Brain microvascular endothelial cell (primary cell): ENCODE measurements at regions not wholly inside any gene's neighbourhood (a gene's known extent, or its start where the extent isn't known, plus 50 kb on each side); places are given as distances from the start of the nearest gene placed in this dataset.

Experiments
- DNase-seq: peaks from one replicate; pipeline ENCODE4 v3.0.0-alpha.2; 2020
- H3K27ac ChIP-seq: fragments of 250-450 bp; sonication (Bioruptor Pico); 2 replicates; pipeline ENCODE4 v1.5.1; 2020; ENCODE audit warnings: mild to moderate bottlenecking, moderate library complexity
- H3K27me3 ChIP-seq: fragments of 250-450 bp; sonication (Bioruptor Pico); replicated peaks from 2 replicates; pipeline ENCODE4 v1.5.1; 2020; ENCODE audit warnings: mild to moderate bottlenecking
- H3K36me3 ChIP-seq: fragments of 250-450 bp; sonication (Bioruptor Pico); replicated peaks from 2 replicates; pipeline ENCODE4 v1.5.1; 2020; ENCODE audit warnings: mild to moderate bottlenecking
- H3K4me3 ChIP-seq: 2 replicates; pipeline ENCODE4 v1.5.1; 2011; ENCODE audit warnings: low read depth, mild to moderate bottlenecking, control low read depth, low read length, moderate library complexity
- CTCF ChIP-seq: IDR thresholded peaks from 2 replicates; pipeline ENCODE4 v1.5.1; 2011; ENCODE audit warnings: low read depth, mild to moderate bottlenecking, moderate library complexity, low read length, control low read depth, inconsistent platforms; ENCODE audit errors: missing control alignments
- in situ Hi-C: cut with HindIII; loops from 2 replicates; pipeline ENCODE4 v1.10.0; 2017; ENCODE audit warnings: low sequenced_read_pairs, low pct_ligation_motif_present

DNA sequence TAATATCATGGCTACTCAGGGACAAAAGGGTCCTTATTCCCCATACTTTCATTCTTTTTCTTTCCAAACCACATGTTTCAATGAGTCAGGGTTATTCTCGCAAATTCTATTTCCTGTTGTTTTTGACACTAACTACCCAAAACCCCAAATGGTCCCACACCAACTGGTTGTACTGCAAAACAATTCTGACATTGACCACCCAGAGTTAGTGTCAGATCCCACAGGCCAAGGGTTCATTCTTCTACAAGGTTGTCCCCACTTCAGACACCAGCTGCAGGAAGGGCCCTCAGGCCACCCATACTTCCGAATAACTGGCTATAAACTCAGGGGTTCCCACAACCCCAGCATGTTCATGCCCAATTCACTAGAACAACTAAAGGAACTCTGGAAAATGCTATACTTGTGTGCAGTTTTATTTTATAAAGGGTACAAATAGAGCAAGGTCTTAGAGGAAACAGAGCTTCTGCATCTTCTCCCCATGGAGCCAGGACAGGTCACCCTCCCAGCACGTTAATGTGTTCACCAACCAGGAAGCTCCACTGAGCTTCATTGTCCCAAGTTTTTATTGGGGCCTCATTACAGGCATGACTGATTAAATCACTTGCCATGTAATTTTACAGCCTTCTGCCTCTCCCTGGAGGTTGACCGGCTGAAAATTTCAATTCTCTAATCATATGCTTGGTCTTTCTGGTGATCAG lies 334.8 kb downstream of the DRD1 start:
- Histone ChIP-seq H3K36me3 (no peaks in the 10 kb centered on the region), H3K4me3 (no peak overlapping the region), H3K27me3 (no peaks in the 10 kb centered on the region), H3K27ac (no peak overlapping the region)
- in situ Hi-C loops = no loop called here
- DNase-seq = no peak
- no peak for TF ChIP-seq CTCF

DNA sequence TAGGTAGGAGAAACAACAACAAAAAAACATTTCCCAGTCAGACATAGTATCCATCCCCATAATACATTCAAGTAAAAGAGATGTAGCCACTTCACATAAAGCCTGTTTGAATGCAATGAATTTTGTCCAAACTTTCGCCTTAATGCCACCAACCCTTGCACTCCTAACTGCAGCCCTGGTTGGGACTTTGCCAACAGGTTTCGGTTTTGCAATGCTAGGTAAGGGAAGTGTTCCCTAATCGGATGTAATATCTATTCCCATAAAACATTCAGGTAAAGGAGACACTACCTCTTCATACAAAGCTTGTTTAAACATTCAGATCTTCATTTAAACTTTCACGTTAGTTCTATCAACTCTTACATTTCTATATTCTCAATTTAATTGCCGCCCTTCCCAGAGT lies 336.1 kb downstream of the DRD1 start:
- in situ Hi-C loops = no loop called here
- Histone ChIP-seq H3K27me3 (no peaks in the 10 kb centered on the region), H3K36me3 (no peaks in the 10 kb centered on the region), H3K4me3 (no peak overlapping the region), H3K27ac (no peak overlapping the region)
- no peak for TF ChIP-seq CTCF
- no peak for DNase-seq

DNA sequence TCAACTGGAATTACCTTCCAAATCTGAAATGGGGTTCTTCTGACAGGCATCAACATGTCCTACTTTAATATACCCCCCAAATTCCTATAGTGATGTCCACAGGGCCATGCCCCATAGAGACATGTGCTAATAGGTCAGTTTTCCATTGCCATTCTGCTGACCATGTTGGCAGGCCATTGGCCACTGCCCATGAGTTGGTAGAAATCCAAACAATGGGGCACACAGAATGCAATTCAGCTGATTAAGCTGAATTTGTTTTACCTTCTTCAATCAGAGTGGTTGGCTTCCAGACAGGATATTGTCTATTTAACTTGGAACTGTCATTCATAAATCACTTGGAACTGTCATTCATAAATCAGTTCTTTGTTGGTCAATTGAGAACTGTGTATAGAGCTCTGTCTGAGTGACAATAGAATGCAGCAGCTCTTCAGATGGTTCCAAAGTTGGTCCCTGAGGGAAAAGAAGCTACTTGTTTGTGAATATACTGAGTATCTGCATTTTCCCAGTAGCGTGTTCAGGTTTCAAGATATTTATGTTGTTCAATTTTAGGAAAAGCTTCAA lies 336.9 kb downstream of the DRD1 start:
- H3K4me3 ChIP-seq = no peak overlapping the region
- H3K36me3 ChIP-seq = no peaks in the 10 kb centered on the region
- H3K27me3 ChIP-seq = no peaks in the 10 kb centered on the region
- no peak overlapping the region for H3K27ac ChIP-seq
- no peak for DNase-seq
- no peak for TF ChIP-seq CTCF
- in situ Hi-C loops = no loop called here

DNA sequence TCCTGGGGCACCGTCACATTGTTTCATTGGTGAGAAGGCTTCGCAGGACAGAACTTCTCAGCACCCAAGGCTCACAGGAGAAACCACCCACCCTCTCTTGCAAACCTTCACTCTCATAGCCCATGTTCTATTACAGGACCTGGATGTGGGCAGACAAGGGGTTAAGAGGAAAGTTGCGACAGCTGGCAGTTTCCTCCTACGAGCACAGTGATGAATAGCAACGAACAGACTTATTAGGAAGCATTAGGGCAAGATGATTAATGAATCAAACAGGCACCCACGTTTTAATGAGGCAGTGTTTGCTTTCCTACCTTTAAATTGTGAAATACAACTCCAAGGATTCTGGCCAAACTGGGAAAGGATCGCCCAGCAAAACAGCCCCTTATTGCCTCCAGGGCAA lies 339.3 kb downstream of the DRD1 start:
- H3K27ac ChIP-seq = no peak overlapping the region
- H3K27me3 ChIP-seq = no peaks in the 10 kb centered on the region
- no peaks in the 10 kb centered on the region for H3K36me3 ChIP-seq
- in situ Hi-C loops = no loop called here
- H3K4me3 ChIP-seq = no peak overlapping the region
- DNase-seq = no peak
- no peak for TF ChIP-seq CTCF

- Histone ChIP-seq H3K4me3 (no peak overlapping the region), H3K27me3 (no peaks in the 10 kb centered on the region), H3K36me3 (no peaks in the 10 kb centered on the region), H3K27ac (no peak overlapping the region)
- no peak for TF ChIP-seq CTCF
- in situ Hi-C loops = no loop called here
- no peak for DNase-seq
Measured at GRCh38 chr5:175103746-175104145, 340.2 kb downstream of the DRD1 start.

DNA sequence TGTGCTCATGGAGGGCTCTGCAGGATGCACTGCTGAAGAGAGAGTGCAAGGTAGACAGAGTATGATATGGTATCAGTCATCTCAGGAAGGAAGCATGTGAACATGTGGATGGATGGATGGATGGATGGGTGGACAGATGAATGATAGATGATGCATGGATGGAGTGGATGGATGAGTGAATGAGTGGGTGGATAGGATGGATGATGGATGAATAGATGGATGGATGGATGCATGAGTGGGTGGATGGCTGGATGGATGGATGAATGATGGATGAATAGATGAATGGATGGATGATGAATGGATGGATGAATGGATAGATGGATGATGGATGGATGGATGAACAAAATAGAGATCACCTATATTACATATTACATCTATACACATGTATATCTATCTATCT lies 341.3 kb downstream of the DRD1 start:
- no peak for TF ChIP-seq CTCF
- H3K27ac ChIP-seq = no peak overlapping the region
- DNase-seq = no peak
- in situ Hi-C loops = no loop called here
- H3K4me3 ChIP-seq = no peak overlapping the region
- H3K36me3 ChIP-seq = no peaks in the 10 kb centered on the region
- no peaks in the 10 kb centered on the region for H3K27me3 ChIP-seq
